ENCODE measurements at regions not wholly inside any gene's neighbourhood (a gene's known extent, or its start where the extent isn't known, plus 50 kb on each side); places are given as distances from the start of the nearest gene placed in this dataset.

- ChIA-PET CTCF (interaction anchor here (1.2 kb wide), 1 partner anchor 41 kb away, joined by 3 read pairs; no protein-coding TSS in a partner anchor), POLR2A (no interaction called here)
- no peaks in the 10 kb centered on the region for H3K9me3 ChIP-seq (replicated peaks; ENCODE audit: control insufficient read depth, insufficient read depth, low read length)
- TF ChIP-seq FOS (IDR thresholded peaks at IDR 0.05; ENCODE audit: borderline replicate concordance, insufficient read depth, low read length) (peak; percentile 33), CTCF (IDR thresholded peaks at IDR 0.05; ENCODE audit: extremely low read depth in 1 of 2, insufficient read depth in 1 of 2, low read depth in 1 of 2, low read length in 2 of 2) (no peak), GATA2 (IDR thresholded peaks at IDR 0.05; ENCODE audit: insufficient read depth, insufficient read length, low read depth, low read length) (peak; percentile 78), JUN (IDR thresholded peaks at IDR 0.05; ENCODE audit: borderline replicate concordance, insufficient read depth, insufficient read length, low read depth) (peak; percentile 44), MAX (IDR thresholded peaks at IDR 0.05; ENCODE audit: insufficient read depth, insufficient read length) (no peak), POLR2A (IDR thresholded peaks at IDR 0.05; ENCODE audit: low read depth, low read length) (no peak), POLR2AphosphoS5 (IDR thresholded peaks at IDR 0.05; ENCODE audit: insufficient read depth, low read depth, low read length) (no peak), EZH2 (IDR thresholded peaks at IDR 0.05; ENCODE audit: borderline replicate concordance, low read depth, low read length, severe bottlenecking) (no peak), MYC (IDR thresholded peaks at IDR 0.05; ENCODE audit: low read depth, low read length) (no peak)
- H4K20me1 ChIP-seq (replicated peaks; ENCODE audit: control insufficient read depth, extremely low read depth, insufficient read depth, low read length): no peaks in the 10 kb centered on the region
- H3K9ac ChIP-seq (replicated peaks; ENCODE audit: extremely low read depth, insufficient read depth, low read length): no peak overlapping the region
- H3K27ac ChIP-seq (ENCODE audit: insufficient read depth, low read depth, low read length): peak overlapping the region; percentile 57
- H3K27me3 ChIP-seq (ENCODE audit: control insufficient read depth in 2 of 2, insufficient read depth in 2 of 2, low read length in 2 of 2): no peaks in the 10 kb centered on the region
- DNase-seq (ENCODE audit: low read depth, low spot score): peak; percentile 61
- H3K36me3 ChIP-seq (ENCODE audit: control insufficient read depth in 2 of 2, extremely low read depth in 1 of 2, insufficient read depth in 2 of 2, low read length in 2 of 2): no peaks in the 10 kb centered on the region
- peak overlapping the region; percentile 74 for H3K4me2 ChIP-seq (ENCODE audit: insufficient read depth, low read length)
- no peaks in the 10 kb centered on the region for H3K9me1 ChIP-seq (replicated peaks; ENCODE audit: control insufficient read depth, extremely low read depth, insufficient read depth, low read length)
- peaks cover 16% of the 10 kb centered on the region for H3K4me1 ChIP-seq (ENCODE audit: control insufficient read depth, extremely low read depth, insufficient read depth, low read length)
- H3K79me2 ChIP-seq (ENCODE audit: control insufficient read depth, insufficient read depth, low read length): no peaks in the 10 kb centered on the region
- H3K4me3 ChIP-seq (replicated peaks in 1 of 3; ENCODE audit: insufficient read depth in 1 of 3, low read depth in 1 of 3, low read length in 3 of 3): no peak overlapping the region
- dilution Hi-C loops (cut with MboI; ENCODE audit: extremely low pct_ligation_motif_present, low sequenced_read_pairs): no loop called here
- BruUV-seq (replicated peaks): TSS peak; percentile 50
- intact Hi-C loops (cut with micrococcal nuclease): no loop called here
- H2AFZ ChIP-seq (ENCODE audit: low read depth, low read length): peak overlapping the region; percentile 23
- peak; percentile 74 for FAIRE-seq
Observed at GRCh38 chr4:75248770-75249407, 265.3 kb downstream of the RCHY1 start.

Measured in endothelial cell of umbilical vein (primary cell).